WTC11 (cell line): ENCODE measurements at regions not wholly inside any gene's neighbourhood (a gene's known extent, or its start where the extent isn't known, plus 50 kb on each side); places are given as distances from the start of the nearest gene placed in this dataset.
"Not testable (repeated sequence)": the region's sequence is repeated elsewhere in the genome, so short reads cannot be mapped to it uniquely, and the experiment has no call there.

Source experiments
- ATF1 ChIP-seq: sonication (generic); formaldehyde crosslinking; IDR thresholded peaks from 2 replicates; pipeline ENCODE4 v1.8.1; 2023; ENCODE audit warnings: mild to moderate bottlenecking, moderate library complexity, missing genetic modification reagents
- ATF2 ChIP-seq: sonication (generic); formaldehyde crosslinking; IDR thresholded peaks from 2 replicates; pipeline ENCODE4 v1.8.1; 2022; ENCODE audit warnings: low read depth, missing genetic modification reagents, borderline replicate concordance
- CREM ChIP-seq: sonication (generic); formaldehyde crosslinking; IDR thresholded peaks from 2 replicates; pipeline ENCODE4 v1.8.1; 2022; ENCODE audit warnings: mild to moderate bottlenecking, missing genetic modification reagents, moderate library complexity
- CTCF ChIP-seq: fragments of 200-600 bp; IDR thresholded peaks from 2 replicates; pipeline ENCODE4 v1.8.0; 2022; ENCODE audit warnings: antibody characterized with exemption
- ESRRA ChIP-seq: sonication (generic); formaldehyde crosslinking; IDR thresholded peaks from 2 replicates; pipeline ENCODE4 v1.8.1; 2022; ENCODE audit warnings: mild to moderate bottlenecking, missing genetic modification reagents, borderline replicate concordance
- FOXP4 ChIP-seq: sonication (generic); formaldehyde crosslinking; IDR thresholded peaks from 2 replicates; pipeline ENCODE4 v1.8.0; 2022; ENCODE audit warnings: mild to moderate bottlenecking, missing genetic modification reagents
- GABPB1 ChIP-seq: sonication (generic); formaldehyde crosslinking; IDR thresholded peaks from 2 replicates; pipeline ENCODE4 v1.8.1; 2023; ENCODE audit warnings: mild to moderate bottlenecking, missing genetic modification reagents
- MYBL2 ChIP-seq: sonication (generic); formaldehyde crosslinking; IDR thresholded peaks from 2 replicates; pipeline ENCODE4 v1.8.1; 2023; ENCODE audit warnings: mild to moderate bottlenecking, moderate library complexity, missing genetic modification reagents
- USF2 ChIP-seq: sonication (generic); formaldehyde crosslinking; IDR thresholded peaks from 2 replicates; pipeline ENCODE4 v1.8.1; 2023; ENCODE audit warnings: mild to moderate bottlenecking, missing genetic modification reagents, moderate library complexity
- ZNF121 ChIP-seq: sonication (generic); formaldehyde crosslinking; IDR thresholded peaks from 2 replicates; pipeline ENCODE4 v1.8.0; 2023; ENCODE audit warnings: missing genetic modification reagents
- ZNF232 ChIP-seq: sonication (generic); formaldehyde crosslinking; IDR thresholded peaks from 2 replicates; pipeline ENCODE4 v1.8.0; 2022; ENCODE audit warnings: mild to moderate bottlenecking, missing genetic modification reagents
- ZNF317 ChIP-seq: sonication (generic); formaldehyde crosslinking; IDR thresholded peaks from 2 replicates; pipeline ENCODE4 v1.8.1; 2023; ENCODE audit warnings: low read depth, mild to moderate bottlenecking, moderate library complexity, missing genetic modification reagents, borderline replicate concordance

GRCh38 chr12:8282181-8282580 is 54.8 kb upstream of the FAM90A1 start:
- TF ChIP-seq ESRRA (CRISPR knock-in tag); ZNF232 (CRISPR knock-in tag); ATF2 (CRISPR knock-in tag); ZNF317; CTCF; ZNF121 (CRISPR knock-in tag); ATF1 (CRISPR knock-in tag); GABPB1 (CRISPR knock-in tag); USF2; MYBL2 (CRISPR knock-in tag); FOXP4; CREM (CRISPR knock-in tag): not testable (repeated sequence)
